ENCODE measurements at regions not wholly inside any gene's neighbourhood (a gene's known extent, or its start where the extent isn't known, plus 50 kb on each side); places are given as distances from the start of the nearest gene placed in this dataset.

DNA sequence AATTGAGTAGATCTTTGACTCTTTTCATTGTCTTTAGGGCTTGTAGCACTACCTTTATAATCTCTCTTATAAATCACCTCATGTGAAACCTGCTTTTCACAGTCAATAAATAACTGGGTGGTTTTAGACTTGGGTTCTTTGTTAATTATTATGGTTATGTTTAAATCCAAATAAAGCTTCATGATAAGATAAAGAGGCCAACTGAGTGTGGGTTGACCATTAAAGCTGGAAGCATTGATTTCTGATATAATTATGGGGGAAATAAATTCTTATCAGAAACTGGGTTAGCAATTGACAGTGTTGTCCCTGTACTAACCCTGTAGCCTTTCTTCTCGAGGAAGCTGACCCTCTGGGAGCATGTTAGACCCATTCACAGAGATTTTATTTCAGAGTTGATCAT lies 384.7 kb upstream of the LCORL start:
- no peak for TF ChIP-seq REST (IDR thresholded peaks at IDR 0.05; ENCODE audit: insufficient replicate concordance, low read depth)
- no peak for TF ChIP-seq CTCF (IDR thresholded peaks at IDR 0.05; ENCODE audit: insufficient read depth, low read length)

Measured in HL-60 (cell line).